ENCODE measurements at regions not wholly inside any gene's neighbourhood (a gene's known extent, or its start where the extent isn't known, plus 50 kb on each side); places are given as distances from the start of the nearest gene placed in this dataset.

DNA sequence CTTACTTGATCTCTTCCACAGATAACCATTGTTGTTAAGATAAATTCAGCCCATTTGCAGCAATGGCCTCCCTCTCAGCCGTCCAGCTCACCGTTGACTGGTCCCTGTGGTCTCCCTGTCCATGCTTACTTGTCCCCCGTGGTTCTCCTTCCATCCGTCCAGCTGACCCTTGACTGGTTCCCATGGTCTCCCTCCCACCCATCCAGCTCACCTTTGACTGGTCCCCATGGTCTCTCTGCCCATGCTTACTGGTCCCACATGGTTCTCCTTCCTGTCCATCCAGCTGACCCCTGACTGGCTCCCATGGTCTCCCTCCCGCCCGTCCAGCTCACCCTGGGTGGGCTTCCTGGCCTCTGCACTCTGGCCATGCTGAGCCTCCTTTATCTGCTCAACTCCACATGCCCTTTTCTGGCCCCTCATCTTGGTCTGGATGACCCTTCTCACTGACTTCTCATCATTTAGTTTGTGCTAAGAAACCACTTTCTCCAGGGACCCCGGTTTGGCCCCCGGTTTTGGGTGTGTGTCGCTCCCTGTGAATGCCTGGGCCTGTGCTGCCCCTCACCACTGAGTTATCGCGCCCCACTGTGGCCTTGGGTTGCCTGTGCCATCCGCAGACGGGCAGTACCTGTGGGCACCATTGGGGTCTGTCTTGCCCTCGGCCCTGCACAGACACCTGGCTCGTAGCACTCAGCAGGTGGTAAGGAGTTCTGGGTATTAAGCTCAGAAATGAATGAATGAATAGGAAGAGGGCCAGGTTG, 146.4 kb downstream of the ERMARD start:
- DNase-seq, result no peak
- intact Hi-C loops (cut with DNase I, micrococcal nuclease), result no loop called here
- no peak for ATAC-seq

DNA sequence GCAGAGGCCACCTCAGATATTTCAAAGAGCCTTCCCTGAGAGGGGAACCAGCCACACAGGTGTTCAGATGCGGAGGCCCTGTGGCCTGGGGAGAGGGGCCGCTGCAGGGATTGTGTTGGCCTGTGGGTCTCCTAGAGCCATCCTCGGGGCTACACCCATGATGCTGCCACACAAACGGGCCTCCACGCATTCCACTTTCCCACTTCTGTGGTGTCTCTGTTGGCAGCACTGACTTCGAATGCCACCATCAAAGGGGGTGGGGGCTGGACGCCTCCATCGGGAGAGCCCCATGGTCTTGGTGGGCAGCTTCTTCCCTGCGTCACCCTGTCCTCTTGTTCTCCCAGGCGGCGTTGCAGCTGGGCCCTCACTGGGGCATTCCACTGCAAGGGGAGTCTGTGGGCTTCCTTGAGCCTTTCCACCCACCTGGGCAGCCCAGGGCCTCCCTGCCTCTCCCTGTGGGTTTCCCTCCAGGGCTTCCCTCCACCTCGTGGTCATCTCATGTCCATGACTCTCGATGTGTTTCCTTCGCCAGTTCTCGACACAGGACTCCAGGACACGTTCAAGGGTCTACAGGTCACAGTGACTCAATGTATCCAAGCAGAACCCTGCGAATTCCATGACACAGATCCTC, 145.5 kb downstream of the ERMARD start:
- intact Hi-C loops (cut with DNase I, micrococcal nuclease), result no loop called here
- DNase-seq, result no peak
- no peak for ATAC-seq

DNA sequence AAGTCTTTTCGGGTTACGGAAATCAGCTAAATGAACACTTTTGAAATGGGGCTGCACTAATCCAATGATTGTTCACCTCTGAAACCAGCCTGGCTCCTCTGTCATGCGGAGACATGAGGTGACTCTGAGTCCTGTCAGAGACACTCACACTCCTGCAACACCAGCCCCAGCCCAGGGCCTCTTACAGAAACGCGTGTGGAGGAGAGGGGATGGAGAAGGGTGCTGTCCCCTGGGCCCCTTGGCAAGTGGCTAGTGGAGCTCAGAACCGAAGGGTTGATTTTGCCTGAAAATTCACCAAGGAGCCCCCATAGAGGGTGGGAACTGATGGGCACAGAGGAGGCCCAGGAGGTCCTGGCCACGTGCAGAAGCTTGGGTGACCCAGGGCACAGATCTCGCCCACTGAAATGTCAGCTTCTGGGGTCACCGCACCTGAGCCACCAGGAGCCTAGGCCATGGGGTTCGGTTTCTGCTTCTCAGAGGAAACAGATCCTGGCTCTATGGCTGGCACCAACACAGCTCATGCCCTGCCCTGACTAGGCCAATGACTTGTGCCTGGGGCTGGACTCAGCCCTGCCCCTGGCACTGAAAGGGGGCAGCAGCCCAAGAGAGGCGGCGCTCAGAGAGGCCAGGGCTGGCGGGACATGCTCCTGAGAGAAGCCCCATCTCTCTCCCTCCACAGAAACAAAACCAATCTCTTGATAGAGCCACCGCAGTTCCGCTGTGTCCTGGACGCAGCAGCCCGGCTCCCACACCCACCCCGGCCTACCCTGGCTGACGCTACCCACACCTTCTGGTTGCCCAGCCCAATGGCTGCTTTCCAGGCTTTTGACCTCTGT, 144.7 kb downstream of the ERMARD start:
- DNase-seq (no peak), ATAC-seq (no peak)
- intact Hi-C loops (cut with DNase I, micrococcal nuclease), result no loop called here

DNA sequence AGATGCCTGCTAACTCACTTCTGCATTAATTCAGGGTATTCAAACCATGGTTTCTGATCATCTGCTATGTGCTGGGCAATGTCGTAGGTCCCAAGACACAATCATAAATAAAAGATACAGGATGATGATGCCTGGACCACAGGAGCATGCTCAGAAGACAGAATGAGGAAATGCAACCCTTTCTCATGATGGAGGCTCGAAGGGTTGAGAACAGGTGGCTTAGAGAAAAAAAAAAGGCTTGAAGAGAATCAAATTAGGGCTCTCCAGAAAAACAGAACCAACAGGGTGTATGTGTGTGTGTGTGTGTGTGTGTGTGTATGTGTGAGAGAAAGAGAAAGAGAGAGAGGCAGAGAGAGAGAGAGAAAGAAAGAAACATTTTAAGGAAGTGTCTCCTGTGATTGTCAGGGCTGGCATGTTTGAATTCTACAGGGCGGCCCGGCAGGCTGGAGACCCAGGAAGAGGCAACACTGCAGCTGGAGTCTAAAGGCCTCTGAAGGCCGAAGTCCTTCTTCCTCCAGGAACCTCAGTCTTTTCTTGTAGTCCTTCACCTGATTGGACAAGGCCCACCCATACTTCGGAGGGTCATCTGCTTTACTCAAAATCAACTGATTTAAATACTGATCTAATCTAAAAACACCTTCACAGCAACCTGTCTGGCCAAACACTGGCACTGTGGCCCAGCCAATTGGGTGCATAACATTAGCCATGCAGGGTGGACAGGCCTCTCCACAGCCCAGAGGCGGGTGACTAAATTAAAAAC, 143.8 kb downstream of the ERMARD start:
- DNase-seq (no peak), ATAC-seq (no peak)
- intact Hi-C loops (cut with DNase I, micrococcal nuclease), result no loop called here

DNA sequence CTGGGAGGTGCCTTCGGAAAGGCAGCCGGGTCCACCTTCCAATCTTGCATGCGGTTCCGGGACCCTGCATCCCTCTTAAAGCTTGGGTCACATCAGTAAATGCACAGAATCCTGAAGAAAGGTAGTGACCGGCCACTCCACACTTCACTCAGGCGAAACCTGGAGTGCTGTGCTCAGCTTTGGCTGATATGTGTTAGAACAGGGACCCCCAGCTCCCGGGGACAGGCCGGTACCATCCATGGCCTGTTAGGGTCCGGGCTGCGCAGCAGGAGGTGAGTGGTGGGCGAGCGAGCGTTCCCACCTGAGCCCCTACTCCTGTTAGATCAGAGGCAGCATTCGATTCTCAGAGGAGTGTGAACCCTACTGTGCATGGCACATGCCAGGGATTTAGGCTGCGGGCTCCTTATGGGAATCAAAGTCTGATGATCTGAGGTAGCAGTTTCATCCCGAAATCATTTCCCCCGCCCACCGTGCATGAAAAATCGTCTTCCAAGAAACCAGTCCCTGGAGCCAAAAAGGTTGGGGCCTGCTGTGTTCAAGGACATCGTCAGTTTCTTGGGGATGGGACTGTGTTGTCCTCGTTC, 143.0 kb downstream of the ERMARD start:
- ATAC-seq, result no peak
- DNase-seq, result no peak
- intact Hi-C loops (cut with DNase I, micrococcal nuclease), result no loop called here

DNA sequence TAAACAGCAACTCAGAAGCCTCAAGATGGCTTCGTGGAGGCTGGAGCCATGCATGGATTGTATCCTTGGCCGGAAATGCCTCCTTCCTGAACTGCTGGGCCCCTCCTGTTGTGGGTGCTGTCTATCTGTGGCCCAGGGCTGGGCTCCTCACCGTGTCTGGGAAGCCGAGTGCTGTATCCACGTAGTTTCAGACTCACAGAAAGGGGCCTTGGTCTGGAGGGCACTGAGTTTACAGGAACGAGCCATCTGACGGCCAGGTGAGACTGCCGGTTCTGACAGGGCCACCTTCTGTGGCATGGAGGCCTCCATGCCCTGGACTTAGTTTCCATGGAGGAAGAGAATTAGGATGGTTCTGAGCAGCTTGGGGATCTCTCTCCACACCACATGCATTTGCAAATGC, 142.2 kb downstream of the ERMARD start:
- intact Hi-C loops (cut with DNase I, micrococcal nuclease), result no loop called here
- ATAC-seq, result no peak
- DNase-seq, result no peak

DNA sequence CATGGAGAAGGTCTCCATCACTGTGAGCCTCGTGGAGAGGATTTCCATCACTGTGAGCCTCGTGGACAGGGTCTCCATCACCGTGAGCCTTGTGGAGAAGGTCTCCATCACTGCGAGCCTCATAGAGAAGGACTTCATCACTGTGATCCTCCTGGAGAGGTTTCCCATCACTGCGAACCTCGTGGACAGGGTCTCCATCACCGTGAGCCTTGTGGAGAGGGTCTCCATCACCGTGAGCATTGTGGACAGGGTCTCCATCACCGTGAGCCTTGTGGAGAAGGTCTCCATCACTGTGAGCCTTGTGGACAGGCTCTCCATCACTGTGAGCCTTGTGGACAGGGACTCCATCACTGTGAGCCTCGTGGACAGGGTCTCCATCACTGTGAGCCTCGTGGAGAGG, 140.4 kb downstream of the ERMARD start:
- DNase-seq (no peak), ATAC-seq (no peak)
- intact Hi-C loops (cut with DNase I, micrococcal nuclease), result no loop called here

DNA sequence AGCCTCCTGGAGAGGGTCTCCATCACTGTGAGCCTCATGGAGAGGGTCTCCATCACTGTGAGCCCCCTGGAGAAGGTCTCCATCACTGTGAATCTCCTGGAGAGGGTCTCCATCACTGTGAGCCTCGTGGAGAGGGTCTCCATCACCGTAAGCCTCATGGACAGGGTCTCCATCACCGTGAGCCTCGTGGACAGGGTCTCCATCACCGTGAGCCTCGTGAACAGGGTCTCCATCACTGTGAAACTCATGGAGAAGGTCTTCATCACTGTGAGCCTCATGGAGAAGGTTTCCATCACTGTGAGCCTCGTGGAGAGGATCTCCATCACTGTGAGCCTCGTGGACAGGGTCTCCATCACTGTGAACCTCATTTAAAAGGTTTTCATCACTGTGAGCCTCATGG, 140.0 kb downstream of the ERMARD start:
- DNase-seq (no peak), ATAC-seq (no peak)
- intact Hi-C loops (cut with DNase I, micrococcal nuclease), result no loop called here

DNA sequence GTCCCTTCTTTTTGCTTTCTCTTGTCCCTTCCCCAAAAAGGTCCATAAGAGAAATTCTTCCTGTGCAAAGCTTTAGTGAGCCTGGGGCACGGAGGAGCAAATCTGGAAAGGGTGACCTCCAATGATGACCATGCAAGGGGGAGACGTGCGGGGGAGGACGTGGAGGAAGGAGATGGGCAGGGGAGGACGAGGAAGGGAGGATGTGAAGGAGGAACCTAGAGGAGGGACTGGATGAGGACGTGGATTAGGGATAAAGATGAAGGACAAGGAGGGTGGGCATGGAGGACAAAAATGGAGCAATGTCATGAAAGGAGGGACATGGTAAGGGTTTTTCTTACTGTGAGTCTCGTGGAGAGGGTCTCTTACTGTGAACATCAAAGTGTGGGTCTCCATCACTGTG, 139.5 kb downstream of the ERMARD start:
- no peak for DNase-seq
- ATAC-seq, result no peak
- intact Hi-C loops (cut with DNase I, micrococcal nuclease), result no loop called here

DNA sequence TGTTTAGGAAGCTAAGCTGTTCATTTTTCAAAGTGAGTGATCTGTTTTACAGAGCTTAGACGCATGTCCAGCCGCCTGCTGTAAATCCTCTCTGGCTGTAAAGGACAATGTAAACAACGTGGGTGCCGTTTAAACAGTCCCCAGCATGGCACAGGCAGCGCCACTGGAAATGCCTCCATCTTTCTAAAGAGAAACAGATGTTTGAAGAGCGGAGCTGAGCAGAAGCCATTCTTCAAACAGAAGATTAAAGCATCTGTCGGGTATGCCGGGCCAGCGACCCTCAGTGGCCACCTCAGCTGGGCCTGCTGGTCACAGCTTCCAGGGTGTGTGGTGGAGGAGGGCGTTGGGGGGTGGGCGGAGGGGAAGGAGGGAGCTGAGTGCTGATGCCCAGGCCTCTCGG, 138.6 kb downstream of the ERMARD start:
- intact Hi-C loops (cut with DNase I, micrococcal nuclease), result no loop called here
- DNase-seq, result no peak
- ATAC-seq, result no peak

DNA sequence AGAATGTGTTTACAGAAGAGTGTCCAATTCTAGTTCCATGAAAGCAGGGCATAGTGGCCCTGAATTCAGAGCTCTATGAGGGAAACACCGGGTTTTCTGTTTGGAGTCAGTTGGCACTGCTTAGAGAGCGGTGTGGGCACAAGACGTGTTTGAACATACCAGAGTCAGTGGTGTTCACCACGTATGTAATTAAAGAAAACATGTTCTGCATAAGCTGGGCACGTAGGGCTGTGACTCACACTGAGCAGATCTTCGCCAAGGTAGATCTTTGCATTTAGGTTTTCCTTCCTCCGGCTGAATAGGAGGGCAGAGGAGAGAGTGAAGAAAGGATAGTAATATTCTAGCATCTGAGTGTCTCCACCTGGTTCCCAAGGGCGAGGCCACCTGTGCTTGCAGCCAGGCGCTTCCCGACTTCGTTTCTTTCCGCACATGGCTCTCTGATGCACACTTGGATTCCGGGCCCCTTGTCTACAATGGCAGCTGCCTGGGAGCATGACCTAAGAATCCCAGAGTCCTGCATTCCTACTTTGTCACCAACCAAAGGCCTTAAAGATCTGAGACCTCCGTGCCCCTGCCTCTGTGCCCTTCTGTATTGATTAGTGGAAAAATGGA, 136.2 kb downstream of the ERMARD start:
- DNase-seq (no peak), ATAC-seq (no peak)
- intact Hi-C loops (cut with DNase I, micrococcal nuclease), result no loop called here

DNA sequence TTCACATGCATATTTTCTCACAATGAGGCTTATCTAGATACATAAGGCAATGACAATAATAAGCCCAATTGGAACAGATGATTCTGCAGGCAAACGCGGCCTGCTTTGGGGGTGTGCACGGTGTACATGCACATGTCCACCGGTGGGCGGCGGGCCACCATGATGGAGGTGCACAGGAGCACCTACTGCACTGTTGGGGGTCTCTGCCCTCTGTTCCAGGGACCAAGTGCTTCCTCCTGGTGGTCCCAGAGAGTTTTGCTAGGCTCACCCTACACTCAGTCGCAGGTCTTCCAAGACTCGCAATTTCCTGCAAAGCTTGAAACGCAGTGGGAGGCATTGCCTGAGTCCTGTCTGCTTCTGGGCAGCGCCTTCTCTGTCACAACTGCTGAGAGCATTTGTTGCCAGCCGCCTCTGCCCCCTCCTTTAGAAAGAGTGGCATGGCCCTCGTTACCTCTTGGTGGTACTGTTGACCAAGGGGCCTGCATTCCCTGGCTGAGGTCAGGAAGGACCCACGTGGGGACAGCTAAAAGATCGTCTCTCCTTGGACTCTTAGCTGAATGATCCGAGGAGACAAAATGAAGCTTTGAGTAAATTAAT, 135.3 kb downstream of the ERMARD start:
- DNase-seq, result no peak
- intact Hi-C loops (cut with DNase I, micrococcal nuclease), result no loop called here

DNA sequence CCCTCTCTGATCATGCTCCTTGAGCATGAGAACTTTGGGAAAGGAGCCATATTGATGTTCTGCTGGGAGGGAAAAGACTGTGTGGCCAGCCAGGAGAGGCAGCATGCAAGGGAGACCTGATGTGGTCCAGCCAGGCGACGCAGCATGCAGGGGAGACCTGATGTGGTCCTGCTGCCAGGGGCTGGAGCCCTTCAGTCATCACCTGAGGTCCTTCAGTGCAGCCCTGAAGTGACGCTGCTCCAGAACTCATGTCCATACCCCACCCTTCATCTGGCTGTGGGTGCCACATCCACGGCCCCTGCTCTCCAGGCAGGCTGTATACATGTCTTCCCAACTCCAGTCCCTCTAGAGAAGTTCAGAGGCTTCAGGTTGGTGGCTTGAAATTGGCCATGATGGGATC, 134.4 kb downstream of the ERMARD start:
- no peak for ATAC-seq
- DNase-seq, result no peak
- intact Hi-C loops (cut with DNase I, micrococcal nuclease), result no loop called here

More for the DNA sequence above, 135.3 kb downstream of the ERMARD start:
- no peak for ATAC-seq

DNA sequence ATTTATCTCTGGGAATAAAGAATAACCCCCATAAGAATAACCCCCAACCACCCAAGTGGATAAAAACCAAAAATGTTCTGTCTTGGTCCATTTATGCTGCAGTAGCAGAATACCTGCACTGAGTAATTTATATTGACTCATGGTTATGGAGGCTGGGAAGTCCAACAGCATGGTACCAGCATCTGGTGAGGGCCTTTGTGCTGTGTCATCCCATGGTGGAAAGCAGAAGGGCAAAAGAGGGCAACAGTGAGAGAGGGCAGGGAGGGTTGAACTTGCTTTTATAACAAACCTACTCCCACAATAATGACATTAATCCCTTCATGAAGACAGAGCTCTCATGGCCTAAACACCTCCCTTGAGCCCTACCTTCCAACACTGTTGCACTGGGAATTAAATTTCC, 133.7 kb downstream of the ERMARD start:
- ATAC-seq, result no peak
- intact Hi-C loops (cut with DNase I, micrococcal nuclease), result no loop called here
- no peak for DNase-seq

DNA sequence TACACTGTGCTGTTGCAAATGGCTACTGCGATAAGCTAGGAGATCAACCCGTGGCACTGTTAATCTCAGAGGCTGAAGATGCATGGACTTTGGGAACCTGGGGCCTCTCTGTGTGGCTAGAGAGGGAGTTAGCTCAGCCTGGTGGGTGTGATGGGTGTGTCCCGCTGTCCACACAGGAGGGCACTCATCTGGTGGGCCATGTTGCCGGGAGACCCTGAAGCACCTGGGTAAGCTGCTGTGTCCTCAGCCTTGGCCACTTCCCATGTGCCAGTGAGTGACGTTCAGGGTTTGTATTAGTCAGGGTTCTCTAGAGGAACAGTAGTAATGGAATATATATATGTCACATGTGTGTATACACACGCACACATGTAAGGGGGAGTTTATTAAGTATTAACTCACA, 132.7 kb downstream of the ERMARD start:
- intact Hi-C loops (cut with DNase I, micrococcal nuclease), result no loop called here
- DNase-seq (no peak), ATAC-seq (no peak)

DNA sequence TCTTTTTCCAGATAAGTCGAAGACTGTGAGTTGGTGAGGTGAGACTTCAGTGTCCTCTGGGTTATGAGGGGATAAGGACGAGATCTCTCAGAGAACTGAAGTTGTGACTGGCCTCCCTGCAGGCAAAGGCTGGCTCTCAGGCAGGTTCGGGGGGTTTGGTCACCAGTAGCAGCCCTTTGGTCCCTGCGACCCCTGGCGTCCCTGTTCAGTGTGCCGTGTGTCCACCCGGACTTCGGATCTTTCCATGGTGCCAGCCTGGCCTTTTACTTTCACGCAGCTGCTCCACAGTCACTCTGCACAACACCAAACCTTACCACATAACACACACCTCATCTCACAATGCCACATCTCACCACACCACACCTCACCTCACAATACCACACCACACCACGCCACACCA, 131.9 kb downstream of the ERMARD start:
- intact Hi-C loops (cut with DNase I, micrococcal nuclease), result no loop called here
- DNase-seq (no peak), ATAC-seq (no peak)

DNA sequence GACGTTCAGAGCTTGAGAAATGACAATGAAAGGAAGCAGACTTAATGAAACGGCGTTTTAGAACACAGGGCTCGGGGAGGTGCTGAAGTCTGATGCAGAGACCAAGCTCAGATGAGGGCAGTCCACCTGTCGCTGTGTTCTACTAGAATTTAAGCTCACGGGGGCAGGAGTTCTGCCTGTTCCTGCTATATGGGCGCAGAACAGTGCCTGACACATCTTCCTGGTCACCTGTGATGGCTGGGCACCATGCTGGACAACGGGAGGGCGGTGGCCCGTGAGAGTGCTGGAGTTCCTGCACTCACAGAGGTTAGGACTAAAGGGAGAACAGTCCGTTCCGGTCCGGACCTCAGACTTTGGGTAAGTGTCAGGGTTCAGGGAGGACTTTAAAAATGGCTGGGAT, 130.6 kb downstream of the ERMARD start:
- intact Hi-C loops (cut with DNase I, micrococcal nuclease), result no loop called here

DNA sequence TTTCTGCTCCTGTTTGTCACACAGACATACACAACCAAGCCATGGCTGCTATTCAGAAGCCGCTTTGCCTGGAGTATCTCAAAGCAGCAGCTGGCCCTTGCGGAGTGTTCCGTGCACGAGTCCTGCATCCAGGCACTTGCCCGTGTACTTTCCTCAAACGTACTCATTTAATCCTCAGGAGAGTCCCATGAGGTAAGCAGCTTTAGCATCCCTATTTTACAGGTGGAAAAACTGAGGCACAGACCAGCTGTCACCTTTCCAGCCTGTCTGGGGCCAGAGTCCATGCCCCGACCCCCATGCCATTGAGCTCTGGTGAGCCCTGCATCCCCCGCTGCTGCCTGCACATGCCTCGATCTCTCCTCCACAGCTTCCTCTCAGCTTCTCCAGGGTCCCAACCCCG, 130.0 kb downstream of the ERMARD start:
- DNase-seq, result no peak
- intact Hi-C loops (cut with DNase I, micrococcal nuclease), result no loop called here
- ATAC-seq, result no peak

More for the DNA sequence above, 130.6 kb downstream of the ERMARD start:
- ATAC-seq (no peak), DNase-seq (no peak)
